ENCODE measurements at regions not wholly inside any gene's neighbourhood (a gene's known extent, or its start where the extent isn't known, plus 50 kb on each side); places are given as distances from the start of the nearest gene placed in this dataset.

DNA sequence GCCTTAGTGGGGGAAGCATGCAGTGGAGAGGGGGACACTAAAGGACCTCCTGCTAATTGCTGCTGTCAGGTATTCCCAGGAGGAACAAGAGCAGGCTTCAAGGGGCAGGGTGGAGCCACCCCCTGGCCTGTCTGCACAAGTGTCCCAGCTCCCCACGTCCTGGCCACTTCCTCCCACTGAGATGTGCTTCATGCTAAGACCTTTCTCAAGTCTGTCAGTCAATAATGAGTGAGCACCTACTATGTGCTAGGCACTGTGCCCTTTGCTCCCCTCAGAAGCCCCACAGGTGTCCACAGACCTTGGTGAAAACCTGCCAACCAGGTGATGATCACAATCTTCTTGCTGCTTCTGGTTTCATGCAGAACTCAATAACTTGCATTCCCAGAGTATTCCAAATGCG lies 147.9 kb downstream of the UNC5CL start:
- no peak for DNase-seq
- no peaks in the 10 kb centered on the region for H3K27me3 ChIP-seq (replicated peaks; ENCODE audit: control insufficient read depth, insufficient read depth, low read length, poor library complexity, severe bottlenecking)
- no peak overlapping the region for H3K27ac ChIP-seq (ENCODE audit: insufficient read depth, low read length, poor library complexity, severe bottlenecking)
- no peak overlapping the region for H3K4me3 ChIP-seq (ENCODE audit: insufficient read depth, low read depth, low read length, poor library complexity, severe bottlenecking)
- H3K9me3 ChIP-seq (ENCODE audit: control insufficient read depth, low read length) = no peaks in the 10 kb centered on the region
- no peaks in the 10 kb centered on the region for H3K36me3 ChIP-seq (ENCODE audit: control insufficient read depth, insufficient read depth, low read length)
- H3K4me1 ChIP-seq (ENCODE audit: control insufficient read depth, insufficient read depth, low read length, poor library complexity, severe bottlenecking) = no peaks in the 10 kb centered on the region

DNA sequence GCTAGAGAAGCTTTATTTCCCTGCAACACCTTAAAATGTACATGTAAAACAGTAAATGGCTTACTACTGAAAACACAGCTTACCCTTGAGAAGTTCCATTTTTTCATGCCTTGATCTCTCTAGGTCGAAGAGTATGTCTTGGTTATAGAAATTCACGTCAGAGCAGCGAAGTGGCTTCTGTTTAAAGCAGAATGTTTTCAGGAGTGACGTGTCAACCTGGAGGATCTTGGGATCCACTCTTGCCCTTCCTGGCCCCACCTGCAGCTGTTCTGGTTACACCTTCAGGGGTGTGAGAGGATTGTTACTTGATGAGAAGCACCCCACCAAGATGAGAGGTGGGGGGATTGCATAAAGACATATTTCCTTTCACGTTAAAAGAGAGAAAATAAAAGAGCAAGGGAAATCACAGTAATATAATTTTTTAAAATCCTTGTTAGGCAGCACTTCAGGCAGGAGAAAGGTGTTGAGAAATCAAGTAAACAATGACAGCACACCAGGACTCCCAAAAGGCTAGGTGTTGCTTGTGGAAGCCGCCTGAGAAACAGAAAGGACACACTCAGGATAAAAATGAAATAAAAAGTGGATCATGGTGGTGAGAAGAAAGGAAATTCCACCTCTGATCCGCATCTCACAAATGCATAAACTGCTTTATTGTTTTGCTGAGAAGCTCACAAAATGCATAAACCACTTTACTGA lies 149.7 kb downstream of the UNC5CL start:
- DNase-seq = no peak
- Histone ChIP-seq H3K36me3 (ENCODE audit: control insufficient read depth, insufficient read depth, low read length) (no peaks in the 10 kb centered on the region), H3K9me3 (ENCODE audit: control insufficient read depth, low read length) (no peaks in the 10 kb centered on the region), H3K27me3 (replicated peaks; ENCODE audit: control insufficient read depth, insufficient read depth, low read length, poor library complexity, severe bottlenecking) (no peaks in the 10 kb centered on the region), H3K4me3 (ENCODE audit: insufficient read depth, low read depth, low read length, poor library complexity, severe bottlenecking) (no peak overlapping the region), H3K27ac (ENCODE audit: insufficient read depth, low read length, poor library complexity, severe bottlenecking) (no peak overlapping the region), H3K4me1 (ENCODE audit: control insufficient read depth, insufficient read depth, low read length, poor library complexity, severe bottlenecking) (no peaks in the 10 kb centered on the region)

GRCh38 chr6:40888456-40888990 lies 150.5 kb downstream of the UNC5CL start:
- no peaks in the 10 kb centered on the region for H3K27me3 ChIP-seq (replicated peaks; ENCODE audit: control insufficient read depth, insufficient read depth, low read length, poor library complexity, severe bottlenecking)
- H3K4me1 ChIP-seq (ENCODE audit: control insufficient read depth, insufficient read depth, low read length, poor library complexity, severe bottlenecking) = no peaks in the 10 kb centered on the region
- no peak for DNase-seq

GRCh38 chr6:40887792-40888340 lies 151.2 kb downstream of the UNC5CL start:
- Histone ChIP-seq H3K36me3 (ENCODE audit: control insufficient read depth, insufficient read depth, low read length) (no peaks in the 10 kb centered on the region), H3K4me1 (ENCODE audit: control insufficient read depth, insufficient read depth, low read length, poor library complexity, severe bottlenecking) (no peaks in the 10 kb centered on the region), H3K4me3 (ENCODE audit: insufficient read depth, low read depth, low read length, poor library complexity, severe bottlenecking) (no peak overlapping the region), H3K27ac (ENCODE audit: insufficient read depth, low read length, poor library complexity, severe bottlenecking) (no peak overlapping the region), H3K27me3 (replicated peaks; ENCODE audit: control insufficient read depth, insufficient read depth, low read length, poor library complexity, severe bottlenecking) (no peaks in the 10 kb centered on the region), H3K9me3 (ENCODE audit: control insufficient read depth, low read length) (no peaks in the 10 kb centered on the region)
- DNase-seq = no peak

More at GRCh38 chr6:40888456-40888990, 150.5 kb downstream of the UNC5CL start:
- H3K27ac ChIP-seq (ENCODE audit: insufficient read depth, low read length, poor library complexity, severe bottlenecking) = no peak overlapping the region
- H3K9me3 ChIP-seq (ENCODE audit: control insufficient read depth, low read length) = no peaks in the 10 kb centered on the region
- no peak overlapping the region for H3K4me3 ChIP-seq (ENCODE audit: insufficient read depth, low read depth, low read length, poor library complexity, severe bottlenecking)
- H3K36me3 ChIP-seq (ENCODE audit: control insufficient read depth, insufficient read depth, low read length) = no peaks in the 10 kb centered on the region

- H3K4me1 ChIP-seq (ENCODE audit: control insufficient read depth, insufficient read depth, low read length, poor library complexity, severe bottlenecking) = no peaks in the 10 kb centered on the region
- no peak overlapping the region for H3K4me3 ChIP-seq (ENCODE audit: insufficient read depth, low read depth, low read length, poor library complexity, severe bottlenecking)
- no peaks in the 10 kb centered on the region for H3K27me3 ChIP-seq (replicated peaks; ENCODE audit: control insufficient read depth, insufficient read depth, low read length, poor library complexity, severe bottlenecking)
- no peaks in the 10 kb centered on the region for H3K36me3 ChIP-seq (ENCODE audit: control insufficient read depth, insufficient read depth, low read length)
- no peaks in the 10 kb centered on the region for H3K9me3 ChIP-seq (ENCODE audit: control insufficient read depth, low read length)
- DNase-seq = no peak
- H3K27ac ChIP-seq (ENCODE audit: insufficient read depth, low read length, poor library complexity, severe bottlenecking) = no peak overlapping the region
Observed at GRCh38 chr6:40887079-40887791, 151.8 kb downstream of the UNC5CL start.

- Histone ChIP-seq H3K4me3 (ENCODE audit: insufficient read depth, low read depth, low read length, poor library complexity, severe bottlenecking) (no peak overlapping the region), H3K27me3 (replicated peaks; ENCODE audit: control insufficient read depth, insufficient read depth, low read length, poor library complexity, severe bottlenecking) (no peaks in the 10 kb centered on the region), H3K36me3 (ENCODE audit: control insufficient read depth, insufficient read depth, low read length) (no peaks in the 10 kb centered on the region), H3K9me3 (ENCODE audit: control insufficient read depth, low read length) (no peaks in the 10 kb centered on the region), H3K27ac (ENCODE audit: insufficient read depth, low read length, poor library complexity, severe bottlenecking) (no peak overlapping the region), H3K4me1 (ENCODE audit: control insufficient read depth, insufficient read depth, low read length, poor library complexity, severe bottlenecking) (no peaks in the 10 kb centered on the region)
- no peak for DNase-seq
Observed at GRCh38 chr6:40885139-40885774, 153.8 kb downstream of the UNC5CL start.

- DNase-seq = no peak
- H3K36me3 ChIP-seq (ENCODE audit: control insufficient read depth, insufficient read depth, low read length) = no peaks in the 10 kb centered on the region
- no peaks in the 10 kb centered on the region for H3K4me1 ChIP-seq (ENCODE audit: control insufficient read depth, insufficient read depth, low read length, poor library complexity, severe bottlenecking)
- H3K27me3 ChIP-seq (replicated peaks; ENCODE audit: control insufficient read depth, insufficient read depth, low read length, poor library complexity, severe bottlenecking) = no peaks in the 10 kb centered on the region
- no peak overlapping the region for H3K27ac ChIP-seq (ENCODE audit: insufficient read depth, low read length, poor library complexity, severe bottlenecking)
- H3K9me3 ChIP-seq (ENCODE audit: control insufficient read depth, low read length) = no peaks in the 10 kb centered on the region
- no peak overlapping the region for H3K4me3 ChIP-seq (ENCODE audit: insufficient read depth, low read depth, low read length, poor library complexity, severe bottlenecking)
Observed at GRCh38 chr6:40882323-40882997, 156.6 kb downstream of the UNC5CL start.

DNA sequence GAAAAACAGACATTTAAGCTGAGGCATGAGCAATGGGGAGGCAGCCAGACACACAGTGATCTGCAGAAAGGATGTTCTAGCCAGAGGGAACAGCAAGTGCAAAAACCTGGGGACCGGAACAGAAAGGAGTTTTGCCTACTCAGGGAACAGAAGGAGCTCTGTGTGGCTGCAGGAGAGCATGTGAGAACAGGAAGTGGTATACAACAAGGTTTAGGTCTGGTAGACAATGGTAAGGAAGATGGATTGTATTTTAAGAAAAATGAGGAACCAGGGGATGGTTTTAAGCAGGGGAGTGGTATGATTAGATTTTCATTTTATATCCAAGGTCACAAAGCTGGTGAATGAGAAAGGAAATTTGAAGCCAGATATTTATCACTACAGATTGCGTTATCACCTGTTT lies 157.5 kb downstream of the UNC5CL start:
- no peak for DNase-seq
- no peaks in the 10 kb centered on the region for H3K9me3 ChIP-seq (ENCODE audit: control insufficient read depth, low read length)
- H3K27me3 ChIP-seq (replicated peaks; ENCODE audit: control insufficient read depth, insufficient read depth, low read length, poor library complexity, severe bottlenecking) = no peaks in the 10 kb centered on the region
- H3K27ac ChIP-seq (ENCODE audit: insufficient read depth, low read length, poor library complexity, severe bottlenecking) = no peak overlapping the region
- H3K36me3 ChIP-seq (ENCODE audit: control insufficient read depth, insufficient read depth, low read length) = no peaks in the 10 kb centered on the region
- H3K4me1 ChIP-seq (ENCODE audit: control insufficient read depth, insufficient read depth, low read length, poor library complexity, severe bottlenecking) = no peaks in the 10 kb centered on the region
- H3K4me3 ChIP-seq (ENCODE audit: insufficient read depth, low read depth, low read length, poor library complexity, severe bottlenecking) = no peak overlapping the region

DNA sequence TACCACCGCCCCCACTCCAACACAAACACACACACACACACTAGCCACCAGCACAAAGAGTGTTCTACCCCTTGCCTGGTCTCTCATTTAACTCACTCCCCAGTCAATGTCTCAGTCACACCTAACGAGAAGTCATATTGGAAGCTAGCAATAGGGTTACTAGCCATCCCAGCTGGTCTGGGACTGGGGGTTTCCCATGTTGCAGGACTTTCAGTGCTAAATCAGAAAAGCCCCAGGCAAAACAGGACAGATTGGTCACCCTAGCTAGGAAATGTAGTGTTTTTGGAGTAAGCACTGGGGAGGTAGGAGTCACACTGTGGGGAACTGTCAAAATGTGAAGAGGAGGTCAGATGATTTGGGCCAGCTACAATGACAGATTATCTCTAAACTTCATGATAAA lies 158.1 kb downstream of the UNC5CL start:
- no peak for DNase-seq
- H3K27ac ChIP-seq (ENCODE audit: insufficient read depth, low read length, poor library complexity, severe bottlenecking) = no peak overlapping the region

More for the DNA sequence above, 158.1 kb downstream of the UNC5CL start:
- H3K27me3 ChIP-seq (replicated peaks; ENCODE audit: control insufficient read depth, insufficient read depth, low read length, poor library complexity, severe bottlenecking) = no peaks in the 10 kb centered on the region
- no peaks in the 10 kb centered on the region for H3K4me1 ChIP-seq (ENCODE audit: control insufficient read depth, insufficient read depth, low read length, poor library complexity, severe bottlenecking)
- no peaks in the 10 kb centered on the region for H3K9me3 ChIP-seq (ENCODE audit: control insufficient read depth, low read length)
- no peak overlapping the region for H3K4me3 ChIP-seq (ENCODE audit: insufficient read depth, low read depth, low read length, poor library complexity, severe bottlenecking)
- H3K36me3 ChIP-seq (ENCODE audit: control insufficient read depth, insufficient read depth, low read length) = no peaks in the 10 kb centered on the region
